Stimulated activated CD4-positive, alpha-beta T cell treated with anti-CD3 and anti-CD28 coated beads, Interleukin-12 subunit alpha, Interleukin-12 subunit beta, amount 100 ng/mL, for 24 hours (primary cell): ENCODE measurements at regions not wholly inside any gene's neighbourhood (a gene's known extent, or its start where the extent isn't known, plus 50 kb on each side); places are given as distances from the start of the nearest gene placed in this dataset.
A peak's percentile ranks its signal among the peaks of the same experiment; 100 is the strongest.
"Not testable (repeated sequence)": the region's sequence is repeated elsewhere in the genome, so short reads cannot be mapped to it uniquely, and the experiment has no call there.

ENCODE experiments used
- DNase-seq, 2 experiments: peaks; one replicate each; pipeline ENCODE4 v3.0.0-alpha.2; 2020; ENCODE audit warnings: low read depth in 2 of 2

- not testable (repeated sequence) for DNase-seq
Measured at GRCh38 chr20:5453316-5453715, 136.6 kb upstream of the PROKR2 start.

GRCh38 chr20:5452691-5453090, 135.9 kb upstream of the PROKR2 start:
- DNase-seq, result not testable (repeated sequence)

DNA sequence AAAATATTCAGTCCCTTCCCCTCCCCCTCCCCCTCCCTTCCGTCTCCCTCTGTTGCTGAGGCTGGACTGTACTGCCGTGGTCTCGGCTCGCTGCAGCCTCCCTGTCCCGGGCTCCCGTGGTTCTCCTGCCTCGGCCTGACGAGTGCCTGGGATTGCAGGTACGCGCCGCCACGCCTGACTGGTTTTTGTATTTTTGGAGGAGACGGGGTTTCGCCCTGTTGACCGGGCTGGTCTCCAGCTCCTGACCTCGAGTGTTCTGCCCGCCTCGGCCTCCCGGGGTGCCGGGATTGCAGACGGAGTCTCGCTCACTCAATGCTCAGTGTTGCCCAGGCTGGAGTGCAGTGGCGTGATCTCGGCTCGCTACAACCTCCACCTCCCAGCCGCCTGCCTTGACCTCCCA, 135.5 kb upstream of the PROKR2 start:
- not testable (repeated sequence) for DNase-seq

DNA sequence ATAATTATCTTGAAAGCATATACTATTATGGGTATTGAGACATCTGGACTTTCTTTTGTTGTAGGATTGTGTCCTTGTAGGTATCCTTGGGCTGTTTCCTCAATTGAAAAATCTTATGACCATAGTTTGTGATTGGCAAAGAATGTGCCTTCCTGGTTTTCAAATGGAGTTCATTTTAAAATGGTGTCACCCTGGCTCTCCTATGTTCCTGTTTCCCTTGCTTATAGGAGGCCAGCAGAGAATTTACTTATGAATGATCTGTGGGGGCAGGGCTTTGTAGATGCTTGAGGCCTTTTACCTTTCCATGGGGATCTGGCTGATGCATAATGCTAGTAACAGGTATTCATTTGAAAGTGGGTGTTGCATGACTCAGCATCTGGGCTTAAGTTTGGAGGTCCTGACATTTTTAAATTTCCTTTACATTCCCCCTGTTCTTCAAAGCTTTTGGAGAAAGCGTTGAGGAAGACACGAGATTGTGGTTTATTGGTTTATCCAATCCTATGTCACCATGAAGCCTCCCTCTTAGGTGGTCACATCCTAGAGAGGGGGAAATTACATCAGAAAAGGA, 135.0 kb upstream of the PROKR2 start:
- DNase-seq, result no peak

- DNase-seq, result peak; percentile 24 to 57
Measured at GRCh38 chr20:5448449-5449118, 131.8 kb upstream of the PROKR2 start.

GRCh38 chr20:5447188-5447587, 130.4 kb upstream of the PROKR2 start:
- no peak for DNase-seq

DNA sequence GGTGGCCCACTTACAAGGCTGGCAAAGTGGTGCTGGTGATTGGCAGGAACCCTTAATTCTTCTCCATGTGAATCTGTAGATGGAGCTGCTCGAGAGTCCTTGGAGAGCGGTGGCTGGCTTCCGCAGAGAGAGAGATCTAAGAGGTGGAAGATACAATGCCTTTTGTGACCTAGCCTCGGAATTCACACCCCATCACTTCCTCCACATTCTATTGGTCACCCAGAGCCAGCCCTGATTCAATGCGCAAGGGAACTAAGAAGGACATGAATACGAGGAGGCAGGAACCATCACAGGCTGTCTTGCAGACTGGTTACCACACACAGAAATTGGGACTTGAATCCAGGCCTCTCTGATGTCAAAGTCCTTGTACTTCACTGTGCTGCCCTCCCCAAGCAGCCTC, 128.9 kb upstream of the PROKR2 start:
- DNase-seq, result no peak

DNA sequence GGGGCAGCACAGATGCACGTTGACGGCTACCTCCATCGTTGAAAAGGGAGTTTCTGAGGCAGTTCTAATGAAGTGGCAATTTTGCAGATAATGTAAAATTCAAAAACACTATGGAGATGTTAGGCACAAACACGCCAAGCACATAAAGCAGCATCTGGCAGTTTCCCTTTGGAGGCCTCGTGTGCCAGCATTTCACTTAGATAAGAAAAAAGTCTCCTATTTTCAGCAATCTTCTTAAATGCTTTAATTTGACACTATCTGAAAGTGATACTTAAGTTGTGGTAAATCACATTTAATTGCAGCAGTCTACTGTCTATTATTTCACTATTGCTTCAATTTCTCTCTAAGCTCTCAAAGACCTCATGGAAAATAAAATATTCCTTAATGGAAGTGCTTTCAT, 125.3 kb upstream of the PROKR2 start:
- DNase-seq, result no peak

- no peak for DNase-seq
Measured at GRCh38 chr20:5434116-5434515, 117.4 kb upstream of the PROKR2 start.

GRCh38 chr20:5433352-5433751, 116.6 kb upstream of the PROKR2 start:
- DNase-seq, result no peak

DNA sequence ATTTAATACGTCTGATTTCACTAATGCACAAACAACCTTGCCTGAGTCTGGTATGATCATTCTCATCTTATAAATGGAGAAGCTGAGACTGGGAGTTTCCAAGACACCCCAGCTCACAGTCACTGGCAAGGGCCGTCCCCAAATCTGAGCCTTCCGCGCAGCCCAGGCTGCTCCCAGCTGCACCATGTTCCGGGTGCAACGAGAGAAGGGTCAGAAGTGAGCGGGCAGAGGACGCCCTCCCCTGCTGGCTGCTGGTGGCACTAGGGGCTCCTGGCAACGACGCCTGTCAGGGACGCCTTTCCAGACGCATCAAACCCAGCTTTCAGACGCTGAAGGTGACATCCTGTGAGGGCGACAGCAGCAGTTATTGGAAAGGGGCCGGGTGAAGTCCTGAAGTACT, 115.3 kb upstream of the PROKR2 start:
- no peak for DNase-seq

DNA sequence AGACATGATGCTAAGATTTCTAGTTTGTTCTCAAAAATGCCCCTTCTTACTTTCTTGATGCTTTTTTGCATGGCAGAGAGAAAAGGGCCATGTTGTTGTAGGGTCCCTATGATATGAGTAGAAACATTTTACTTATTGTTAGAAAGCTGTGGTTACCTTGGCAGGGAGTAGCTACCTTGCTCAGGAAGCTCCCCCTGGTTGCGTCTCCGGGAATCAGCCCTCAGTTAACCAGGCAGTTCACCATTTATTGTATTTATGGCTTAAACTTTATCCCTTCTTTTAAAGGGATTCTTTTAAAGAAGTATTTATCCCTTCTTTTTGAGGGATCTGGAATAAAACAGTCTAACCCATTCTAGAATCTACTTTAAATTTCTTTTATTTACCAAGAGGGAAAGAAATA, 113.9 kb upstream of the PROKR2 start:
- no peak for DNase-seq

DNA sequence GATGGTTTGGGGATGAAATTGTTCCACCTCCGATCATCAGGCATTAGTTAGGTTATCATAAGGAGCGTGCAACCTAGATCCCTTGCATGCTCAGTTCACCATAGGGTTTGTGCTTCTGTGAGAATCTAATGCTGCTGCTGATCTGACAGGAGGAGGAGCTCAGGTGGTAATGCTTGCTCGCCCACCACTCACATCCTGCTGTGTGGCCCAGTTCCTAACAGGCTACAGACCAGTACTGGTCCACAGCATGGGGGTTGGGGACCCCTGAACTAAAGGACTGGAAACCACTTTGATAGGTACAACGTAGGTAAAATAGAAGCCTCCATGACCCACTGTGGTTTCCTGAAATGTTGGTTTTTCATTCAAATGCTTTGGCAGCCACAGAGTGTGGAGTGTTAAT, 109.3 kb upstream of the PROKR2 start:
- DNase-seq, result no peak

GRCh38 chr20:5416086-5416485, 99.3 kb upstream of the PROKR2 start:
- DNase-seq, result no peak

DNA sequence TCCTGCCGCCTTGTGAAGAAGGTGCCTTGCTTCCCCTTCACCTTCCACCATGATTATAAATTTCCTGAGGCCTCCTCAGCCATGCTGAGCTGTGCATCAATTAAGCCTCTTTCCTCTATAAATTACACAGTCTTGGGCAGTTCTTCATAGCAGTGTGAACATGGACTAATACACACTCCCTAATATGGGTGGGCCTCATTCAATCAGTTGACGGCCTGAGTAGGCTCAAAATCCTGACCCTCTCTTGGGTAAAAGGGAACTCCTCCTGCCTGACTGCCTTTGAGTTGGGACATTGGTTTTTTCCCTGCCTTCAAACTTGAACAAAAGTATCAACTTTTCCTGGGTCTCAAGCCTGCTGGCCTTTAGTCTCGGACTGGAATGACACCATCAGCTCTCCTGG, 96.6 kb upstream of the PROKR2 start:
- DNase-seq, result no peak

- DNase-seq, result no peak
Measured at GRCh38 chr20:5410470-5410869, 93.7 kb upstream of the PROKR2 start.

DNA sequence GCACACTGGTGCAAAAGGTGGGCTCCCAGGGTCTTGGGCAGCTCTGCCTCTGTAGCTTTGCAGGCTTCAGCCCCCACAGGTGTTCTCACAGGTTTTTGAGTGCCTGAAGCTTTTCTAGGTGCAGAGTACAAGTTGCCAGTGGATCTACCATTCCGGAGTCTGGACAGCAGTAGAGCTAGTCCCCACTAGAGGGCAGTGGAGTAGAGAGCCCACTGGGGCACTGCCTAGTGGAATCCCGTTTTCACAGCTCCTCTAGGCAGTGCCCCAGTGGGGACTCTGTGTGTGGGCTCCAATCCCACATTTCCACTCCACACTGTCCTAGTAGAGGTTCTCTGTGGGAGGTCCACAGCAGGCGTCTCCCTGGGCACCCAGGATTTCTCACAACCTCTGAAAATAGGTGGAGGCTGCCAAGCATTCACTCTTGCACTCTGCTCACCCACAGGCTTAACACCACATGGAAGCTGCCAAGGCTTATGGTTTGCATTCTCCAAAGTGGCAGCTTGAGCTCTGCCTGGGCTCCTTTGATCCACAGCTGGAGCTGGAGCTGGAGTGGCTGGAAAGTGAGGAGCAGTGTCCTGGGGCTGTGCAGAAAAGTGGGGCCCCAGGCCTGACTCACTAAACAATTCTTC, 86.3 kb upstream of the PROKR2 start:
- peak in 1 of 2 experiments; percentile 6 for DNase-seq

DNA sequence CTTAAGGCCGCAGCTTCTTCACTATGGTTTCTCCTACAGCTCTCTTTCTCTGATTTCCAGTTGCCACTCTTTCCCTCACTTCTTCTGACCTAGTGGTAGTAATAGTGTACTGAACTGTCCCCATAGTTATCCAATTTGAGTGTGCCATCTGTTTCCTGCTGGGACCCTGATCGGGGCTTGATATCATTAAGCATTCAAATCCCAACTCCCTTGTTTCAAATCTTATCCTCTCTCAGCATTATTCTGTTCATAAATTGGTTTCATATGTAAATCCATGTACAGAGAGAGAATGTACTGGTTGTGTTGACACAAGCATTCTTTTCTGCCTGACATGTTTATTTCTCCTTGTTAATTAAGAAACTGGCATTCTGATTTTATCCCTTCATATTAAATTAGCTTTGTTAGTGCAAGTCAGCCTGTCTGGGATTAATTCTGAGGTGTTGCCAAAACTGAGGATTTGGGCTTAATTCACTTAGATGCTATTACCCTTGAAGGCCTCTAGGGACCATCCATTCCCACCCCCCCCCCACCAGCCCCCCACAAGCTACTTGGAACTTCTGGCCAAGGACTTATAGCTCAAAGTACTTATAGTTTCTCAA, 84.6 kb upstream of the PROKR2 start:
- DNase-seq, result no peak

DNA sequence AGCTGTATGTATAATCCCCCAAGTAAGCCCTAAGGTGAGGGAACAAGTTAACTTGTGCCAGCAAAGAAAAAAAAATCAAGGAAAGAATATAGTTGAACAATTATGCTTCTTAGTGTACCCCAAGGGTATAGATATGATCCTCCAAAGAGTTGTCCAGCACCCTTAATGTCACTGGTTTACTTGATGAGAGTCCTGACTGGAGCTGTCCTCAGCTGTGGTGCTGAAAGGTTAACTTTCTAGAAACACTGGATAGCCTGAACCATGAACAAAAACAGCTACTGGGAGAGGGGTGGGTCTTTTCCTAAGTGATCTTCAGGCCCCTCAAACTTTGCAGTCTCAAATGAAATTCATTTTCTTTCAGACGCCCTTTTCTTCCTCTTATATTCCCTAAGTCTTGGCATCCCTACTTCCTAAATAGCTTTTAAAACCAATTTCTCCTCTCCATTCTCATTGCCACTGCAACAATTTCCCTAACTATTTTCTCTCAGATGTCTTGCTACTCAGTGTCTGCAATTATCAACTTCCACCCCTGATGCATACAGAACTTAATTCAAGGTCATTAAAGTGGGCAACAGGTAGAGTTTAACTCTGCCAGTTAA, 83.5 kb upstream of the PROKR2 start:
- DNase-seq, result no peak

GRCh38 chr20:5397393-5397792, 80.6 kb upstream of the PROKR2 start:
- DNase-seq, result no peak

DNA sequence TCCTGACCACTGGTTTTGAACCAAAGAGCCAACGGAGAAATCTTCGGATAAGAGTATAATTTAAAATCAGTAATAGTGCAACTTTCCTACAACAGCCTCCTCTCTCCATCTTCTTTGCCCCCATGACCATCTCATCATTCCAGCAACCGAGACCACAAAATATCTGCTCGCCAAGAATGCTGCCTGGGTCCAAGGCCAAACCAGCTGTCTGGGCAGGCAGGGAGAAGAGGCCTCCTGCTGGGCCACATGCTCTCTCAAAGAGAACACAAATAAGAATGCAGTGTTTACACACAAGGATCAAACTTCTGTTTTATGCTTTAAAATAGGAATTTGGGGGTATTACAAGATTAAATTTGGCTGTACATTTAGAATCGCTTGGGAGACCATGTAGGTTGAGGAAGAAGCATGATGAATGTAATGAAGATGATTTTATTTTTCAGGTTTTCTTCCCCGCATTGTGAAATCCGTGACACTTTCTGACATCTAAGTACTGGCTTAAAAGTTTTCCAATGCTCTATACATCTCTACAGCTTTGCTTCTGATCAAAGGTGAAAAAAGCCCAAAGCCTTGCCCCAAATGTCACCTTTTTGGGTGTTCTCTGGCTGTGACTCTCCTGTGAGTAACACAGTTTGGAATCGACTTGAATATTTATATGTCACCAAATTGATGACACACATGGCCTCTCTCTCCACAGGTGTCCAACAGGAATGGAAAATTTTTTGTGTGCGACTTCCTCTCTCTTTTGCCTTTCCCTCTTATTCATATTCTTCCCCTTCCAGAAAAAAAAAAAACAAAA, 79.4 kb upstream of the PROKR2 start:
- DNase-seq, result no peak
